CD14-positive monocyte (primary cell): ENCODE measurements at regions not wholly inside any gene's neighbourhood (a gene's known extent, or its start where the extent isn't known, plus 50 kb on each side); places are given as distances from the start of the nearest gene placed in this dataset.
A peak's percentile ranks its signal among the peaks of the same experiment; 100 is the strongest.

ENCODE experiments used
- DNase-seq, 3 donors: peaks; one replicate each; pipeline ENCODE4 v3.0.0-alpha.2; 2011 to 2022
- H2AFZ ChIP-seq: 2 replicates; pipeline ENCODE4 v1.6.0; 2012; ENCODE audit warnings: mild to moderate bottlenecking, low read depth, low read length, inconsistent platforms; ENCODE audit not compliant: insufficient read depth, poor library complexity, severe bottlenecking
- H3K27ac ChIP-seq, 2 donors: 1 replicate in 1 of 2; 2 replicates in 1 of 2; pipeline ENCODE4 v1.5.1; 2012 to 2013; ENCODE audit warnings: low read length in 2 of 2, control low read depth in 1 of 2, inconsistent platforms in 1 of 2, low read depth in 1 of 2, mild to moderate bottlenecking in 1 of 2
- H3K27me3 ChIP-seq, 2 donors: one replicate each; pipeline versions ENCODE4 v1.6.0 to v1.6.1; 2011 to 2013; ENCODE audit warnings: low read length in 2 of 2; ENCODE audit not compliant: control insufficient read depth in 2 of 2, insufficient read depth in 2 of 2
- H3K36me3 ChIP-seq, 2 donors: replicated peaks in 1 of 2; 1 replicate in 1 of 2; 2 replicates in 1 of 2; pipeline versions ENCODE4 v1.5.1 to v1.6.1; 2012 to 2013; ENCODE audit warnings: low read length in 2 of 2, control low read depth in 1 of 2, inconsistent platforms in 1 of 2, mild to moderate bottlenecking in 1 of 2; ENCODE audit not compliant: insufficient read depth in 2 of 2, control insufficient read depth in 1 of 2
- H3K4me1 ChIP-seq, 2 donors: 1 replicate in 1 of 2; 2 replicates in 1 of 2; pipeline versions ENCODE4 v1.5.1 to v1.6.1; 2012 to 2013; ENCODE audit warnings: low read length in 2 of 2, control low read depth in 1 of 2, inconsistent platforms in 1 of 2, mild to moderate bottlenecking in 1 of 2, moderate library complexity in 1 of 2; ENCODE audit not compliant: insufficient read depth in 2 of 2, control insufficient read depth in 1 of 2
- H3K4me2 ChIP-seq: replicated peaks from 2 replicates; pipeline ENCODE3; 2012; ENCODE audit warnings: low read length, moderate library complexity, mild to moderate bottlenecking; ENCODE audit not compliant: poor library complexity, severe bottlenecking; ENCODE audit errors: extremely low read depth
- H3K4me3 ChIP-seq, 3 experiments: fragments of 200-600 bp in 1 of 3; sonication (generic) in 1 of 3; replicated peaks in 1 of 3; 1 replicate in 2 of 3; 2 replicates in 1 of 3; pipeline ENCODE4 v1.5.1; 2011 to 2013; ENCODE audit warnings: low read length in 3 of 3, mild to moderate bottlenecking in 3 of 3, control low read depth in 2 of 3, low read depth in 2 of 3, inconsistent platforms in 1 of 3, moderate library complexity in 1 of 3
- H3K79me2 ChIP-seq: 2 replicates; pipeline ENCODE4 v1.6.0; 2012; ENCODE audit warnings: mild to moderate bottlenecking, control low read depth, inconsistent platforms, low read length, moderate library complexity; ENCODE audit not compliant: insufficient read depth
- H3K9ac ChIP-seq: 2 replicates; pipeline ENCODE4 v1.6.0; 2017; ENCODE audit warnings: low read length, mild to moderate bottlenecking; ENCODE audit not compliant: insufficient read depth, poor library complexity, severe bottlenecking
- H3K9me3 ChIP-seq, 2 donors: replicated peaks in 1 of 2; 1 replicate in 1 of 2; 2 replicates in 1 of 2; pipeline versions ENCODE4 v1.5.1 to v1.6.1; 2012 to 2013; ENCODE audit warnings: low read length in 2 of 2, control low read depth in 1 of 2; ENCODE audit not compliant: control insufficient read depth in 1 of 2, insufficient read depth in 1 of 2
- H4K20me1 ChIP-seq: 2 replicates; pipeline ENCODE4 v1.6.0; 2012; ENCODE audit warnings: mild to moderate bottlenecking, low read length, control low read depth, moderate library complexity; ENCODE audit not compliant: insufficient read depth
- H3K27ac Mint-ChIP-seq, 7 donors: one replicate each; pipeline ENCODE4 v1.8.0; 2020; ENCODE audit warnings: mild to moderate bottlenecking in 7 of 7, mixed read lengths in 7 of 7, moderate library complexity in 6 of 7, inconsistent platforms in 2 of 7
- H3K27me3 Mint-ChIP-seq, 3 donors: one replicate each; pipeline ENCODE4 v1.8.0; 2021 to 2022; ENCODE audit warnings: low read depth in 3 of 3, mild to moderate bottlenecking in 3 of 3, mixed read lengths in 3 of 3, moderate library complexity in 3 of 3, inconsistent platforms in 1 of 3
- H3K36me3 Mint-ChIP-seq, 2 donors: one replicate each; pipeline ENCODE4 v1.8.0; 2020; ENCODE audit warnings: mixed read lengths in 2 of 2, inconsistent platforms in 1 of 2, mild to moderate bottlenecking in 1 of 2
- H3K4me1 Mint-ChIP-seq: one replicate; pipeline ENCODE4 v1.8.0; 2020; ENCODE audit warnings: mild to moderate bottlenecking, mixed read lengths
- H3K4me3 Mint-ChIP-seq, 2 donors: one replicate each; pipeline ENCODE4 v1.8.0; 2020; ENCODE audit warnings: mild to moderate bottlenecking in 2 of 2, mixed read lengths in 2 of 2, moderate library complexity in 1 of 2
- H3K9me3 Mint-ChIP-seq, 7 donors: one replicate each; pipeline ENCODE4 v1.8.0; 2020 to 2022; ENCODE audit warnings: mixed read lengths in 7 of 7, mild to moderate bottlenecking in 6 of 7, moderate library complexity in 6 of 7, inconsistent platforms in 2 of 7
- CTCF ChIP-seq: fragments of 200-600 bp; IDR thresholded peaks from one replicate; pipeline ENCODE4 v1.8.0; 2022; ENCODE audit warnings: antibody characterized with exemption, mild to moderate bottlenecking
- WGBS: methylation state at CpG from one replicate; pipeline ENCODE4 v1.1.5; 2013; ENCODE audit warnings: missing lambda C conversion rate; ENCODE audit not compliant: insufficient coverage; 5-methylcytosine and 5-hydroxymethylcytosine counted together
- intact Hi-C, 2 donors: fragments of 100-400 bp; cut with micrococcal nuclease; formaldehyde crosslinking; loops; one replicate each; pipeline versions ENCODE4 v1.15.0 to v1.15.1; 2023

DNA sequence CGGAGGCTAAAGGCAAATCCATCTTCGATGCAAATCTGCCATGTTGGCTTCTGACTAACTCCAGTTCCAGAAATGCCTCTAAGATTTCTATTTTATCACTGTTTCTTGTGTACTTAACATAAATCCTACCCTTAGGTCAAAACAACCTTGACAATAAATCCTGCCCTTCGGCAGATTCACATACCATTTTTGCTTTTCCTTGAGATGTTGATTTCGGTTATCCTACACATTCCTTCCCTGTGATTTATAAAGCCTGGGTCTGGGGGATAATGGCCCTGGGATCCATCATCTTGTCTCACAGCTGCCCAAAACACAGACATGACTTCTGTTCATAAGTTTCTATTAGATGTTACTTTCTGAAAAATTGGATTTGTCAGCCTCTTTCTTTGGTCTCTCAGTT lies 231.7 kb upstream of the CARD18 start:
- Histone ChIP-seq H3K27me3 (no peaks in the 10 kb centered on the region), H3K36me3 (no peaks in the 10 kb centered on the region), H3K4me1 (no peaks in the 10 kb centered on the region), H2AFZ (no peak overlapping the region), H3K9ac (no peak overlapping the region), H3K79me2 (no peaks in the 10 kb centered on the region), H3K4me3 (no peak overlapping the region), H3K9me3 (peaks cover 11 to 12% of the 10 kb centered on the region in 2 donors), H3K27ac (no peak overlapping the region), H4K20me1 (no peaks in the 10 kb centered on the region), H3K4me2 (no peak overlapping the region)
- no peak for TF ChIP-seq CTCF
- Mint-ChIP-seq H3K27ac (peak overlapping the region in 1 of 7 donors; percentile 50), H3K4me3 (no peak overlapping the region), H3K4me1 (no peaks in the 10 kb centered on the region), H3K27me3 (peaks cover 0 to 3% (median 0%) of the 10 kb centered on the region in 3 donors), H3K9me3 (peaks cover 8 to 22% (median 13%) of the 10 kb centered on the region in 7 donors), H3K36me3 (no peaks in the 10 kb centered on the region)
- WGBS, result 93% methylated on average over 3 of the region's 4 CpGs
- no peak for DNase-seq
- intact Hi-C loops, result no loop called here

DNA sequence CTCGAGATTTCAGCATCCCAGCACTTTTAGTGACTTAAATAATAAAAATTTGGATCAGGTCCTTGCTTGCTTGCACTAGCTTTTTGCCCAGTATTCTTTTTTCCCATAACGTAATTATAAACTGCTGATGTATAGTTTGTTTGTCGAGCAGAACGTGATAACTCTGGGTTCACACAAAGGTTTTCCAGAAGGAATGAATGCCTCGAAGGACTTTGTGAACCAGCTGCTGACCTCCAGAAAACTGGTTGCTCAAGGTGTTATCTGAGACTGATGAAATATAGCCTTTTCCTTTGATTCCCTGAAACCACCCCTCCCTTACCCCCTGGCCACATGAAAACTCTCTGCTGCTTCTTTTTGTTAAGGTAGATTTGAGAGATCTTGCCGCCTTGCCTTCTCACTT lies 229.1 kb upstream of the CARD18 start:
- intact Hi-C loops, result no loop called here
- Mint-ChIP-seq H3K36me3 (no peaks in the 10 kb centered on the region), H3K4me3 (no peak overlapping the region), H3K27me3 (peaks cover 0 to 3% (median 0%) of the 10 kb centered on the region in 3 donors), H3K9me3 (peaks cover 0 to 4% (median 0%) of the 10 kb centered on the region in 7 donors), H3K27ac (no peak overlapping the region), H3K4me1 (no peaks in the 10 kb centered on the region)
- Histone ChIP-seq H4K20me1 (no peaks in the 10 kb centered on the region), H3K79me2 (no peaks in the 10 kb centered on the region), H3K27me3 (no peaks in the 10 kb centered on the region), H3K9ac (no peak overlapping the region), H3K36me3 (no peaks in the 10 kb centered on the region), H3K4me2 (no peak overlapping the region), H2AFZ (no peak overlapping the region), H3K9me3 (no peaks in the 10 kb centered on the region), H3K27ac (no peak overlapping the region), H3K4me3 (no peak overlapping the region), H3K4me1 (no peaks in the 10 kb centered on the region)
- DNase-seq, result no peak
- no peak for TF ChIP-seq CTCF
- 80% methylated on average over 4 of the region's 6 CpGs for WGBS
